GM18909 (cell line): ENCODE measurements at regions not wholly inside any gene's neighbourhood (a gene's known extent, or its start where the extent isn't known, plus 50 kb on each side); places are given as distances from the start of the nearest gene placed in this dataset.
A peak's percentile ranks its signal among the peaks of the same experiment; 100 is the strongest.
"Not testable (repeated sequence)": the region's sequence is repeated elsewhere in the genome, so short reads cannot be mapped to it uniquely, and the experiment has no call there.

Experiments
- ATAC-seq: cut with Tn5 transposase; IDR thresholded peaks from one replicate; pipeline ENCODE4 v1.9.1; 2021; ENCODE audit warnings: mild to moderate bottlenecking; ENCODE audit not compliant: unreplicated experiment, poor library complexity

DNA sequence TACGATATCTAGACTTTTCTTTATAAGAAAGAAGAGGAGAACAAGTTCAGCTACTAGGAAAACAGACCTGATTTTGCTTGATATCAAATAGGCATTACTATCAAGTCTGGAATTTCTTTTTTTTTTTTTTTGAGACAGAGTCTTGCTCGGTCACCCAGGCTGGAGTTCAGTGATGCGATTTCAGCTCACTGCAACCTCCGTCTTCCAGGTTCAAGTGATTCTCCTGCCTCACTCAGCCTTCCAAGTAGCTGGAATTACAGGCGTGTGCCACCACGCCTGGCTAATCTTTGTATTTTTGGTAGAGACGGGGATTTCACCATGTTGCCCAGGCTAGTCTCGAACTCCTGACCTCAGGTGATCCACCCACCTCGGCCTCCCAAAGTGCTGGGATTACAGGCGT, 78.8 kb upstream of the KLF4 start:
- not testable (repeated sequence) for ATAC-seq

DNA sequence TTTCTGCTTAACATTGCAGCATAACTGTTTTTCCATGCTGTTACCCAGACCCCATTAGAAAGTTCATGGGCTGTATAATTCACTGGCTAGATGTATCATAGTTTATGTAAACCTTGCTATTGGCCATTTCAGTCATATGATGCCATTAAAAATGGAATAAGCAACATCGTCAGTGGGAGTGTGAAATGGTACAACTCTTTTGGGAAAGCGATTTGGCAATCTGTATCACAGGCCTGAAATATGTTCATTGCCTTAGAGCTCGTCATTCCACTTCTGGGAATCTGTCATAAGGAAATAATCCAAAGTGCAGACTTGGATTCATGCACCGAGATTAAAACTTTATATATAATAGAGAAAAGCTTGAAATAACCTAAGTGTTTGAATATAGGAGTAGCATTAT, 77.9 kb upstream of the KLF4 start:
- no peak for ATAC-seq

DNA sequence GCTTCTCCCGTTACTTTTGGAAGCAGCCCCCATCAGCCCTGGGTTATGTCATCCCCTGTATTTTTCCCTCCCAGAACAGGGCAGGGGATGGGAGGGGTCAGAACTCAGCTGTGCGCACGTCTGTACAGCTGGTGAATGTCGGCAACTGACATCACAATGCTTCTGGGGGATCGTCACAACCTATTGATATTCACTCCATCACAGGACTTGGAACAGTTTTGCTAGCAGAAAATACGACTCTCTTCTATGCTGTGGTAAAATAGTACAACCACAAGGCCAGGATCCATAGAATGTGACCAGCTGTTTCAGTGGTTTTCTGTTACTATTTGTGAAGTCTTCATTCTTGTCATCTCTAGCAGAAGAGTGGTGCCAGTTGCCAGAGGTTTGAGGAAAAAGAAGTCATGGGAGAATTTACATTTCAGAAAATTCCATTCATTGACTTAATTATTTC, 77.1 kb upstream of the KLF4 start:
- no peak for ATAC-seq

DNA sequence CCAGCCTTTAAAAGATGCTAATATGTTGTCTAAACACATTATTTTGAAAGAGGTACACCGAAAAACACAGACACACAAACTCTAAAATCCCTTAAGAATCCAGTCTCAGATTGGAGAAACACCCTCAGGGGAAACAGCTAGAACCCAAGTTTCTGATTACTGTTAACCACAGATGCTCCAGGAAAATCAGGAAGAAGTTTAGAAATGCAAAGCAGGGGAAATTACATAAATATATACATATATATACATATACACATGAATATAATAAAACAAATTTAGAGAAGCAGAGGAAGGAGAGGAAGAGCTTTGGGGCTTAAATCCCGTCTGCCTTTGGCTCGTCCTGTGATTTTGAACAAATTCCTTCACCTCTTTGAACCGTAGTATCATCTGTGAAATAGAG, 73.2 kb upstream of the KLF4 start:
- ATAC-seq, result no peak

DNA sequence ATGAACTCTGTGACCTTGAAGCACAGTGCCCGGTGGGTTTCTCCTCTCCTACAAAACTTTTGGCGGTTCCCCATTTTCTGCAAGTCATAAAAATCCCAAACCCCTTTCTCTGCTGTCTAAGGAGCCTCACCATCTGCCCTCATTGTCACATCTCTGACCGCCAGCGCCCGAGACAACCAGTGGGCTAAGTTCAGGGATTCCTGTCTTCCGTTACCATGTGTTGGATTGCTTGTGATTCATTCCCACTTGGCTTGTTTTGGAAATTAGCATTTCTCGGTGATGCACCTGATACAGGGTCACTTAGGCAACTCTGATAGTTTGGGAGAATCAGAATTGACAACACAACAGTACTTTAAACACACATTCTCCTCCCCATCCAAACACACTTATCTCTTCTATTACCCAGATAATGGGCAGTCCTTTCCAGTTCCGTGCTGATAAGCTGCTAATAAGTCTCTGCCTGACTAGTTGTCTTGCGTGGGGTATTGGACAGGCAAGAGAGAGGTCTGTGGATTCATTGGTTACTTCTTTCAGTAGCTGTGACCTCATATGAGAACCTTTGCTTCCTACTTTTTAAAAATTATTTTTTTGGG, 70.0 kb upstream of the KLF4 start:
- ATAC-seq, result no peak

DNA sequence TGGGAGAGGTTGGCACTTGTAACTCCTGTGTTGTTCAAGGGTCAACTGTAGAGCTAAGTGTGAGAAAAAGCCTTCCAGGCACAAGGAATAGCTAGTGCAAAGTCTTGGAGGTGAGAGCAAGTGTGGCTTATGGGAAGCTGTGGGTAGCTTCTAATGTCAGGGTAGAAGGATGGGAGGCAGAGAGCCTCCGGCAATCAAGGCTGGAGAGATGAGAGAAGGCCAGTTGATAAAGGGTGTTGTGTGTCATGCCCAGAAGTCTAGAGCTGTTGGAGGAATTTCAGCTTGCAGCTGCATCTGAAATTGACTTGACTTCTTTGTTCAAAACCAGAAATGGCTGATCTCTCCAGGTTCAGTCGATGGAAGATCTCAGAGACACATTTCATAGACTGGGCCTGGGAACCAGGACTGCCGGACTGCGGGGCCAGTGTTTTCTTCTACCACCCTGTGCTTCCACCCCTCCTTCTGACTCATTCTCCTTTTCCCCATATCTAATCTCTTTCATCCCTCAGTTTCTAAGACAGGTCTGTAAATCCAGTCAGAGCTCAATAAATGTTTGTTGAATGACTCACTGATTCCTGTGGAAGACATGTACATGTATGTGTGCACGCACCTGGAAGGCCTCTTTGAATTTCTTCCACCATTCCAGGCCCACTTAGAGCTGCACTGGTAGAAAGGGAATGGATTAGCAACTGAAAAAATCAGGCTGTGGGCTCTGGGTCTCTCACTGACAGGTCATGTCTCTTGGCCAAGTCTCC, 67.8 kb upstream of the KLF4 start:
- no peak for ATAC-seq

DNA sequence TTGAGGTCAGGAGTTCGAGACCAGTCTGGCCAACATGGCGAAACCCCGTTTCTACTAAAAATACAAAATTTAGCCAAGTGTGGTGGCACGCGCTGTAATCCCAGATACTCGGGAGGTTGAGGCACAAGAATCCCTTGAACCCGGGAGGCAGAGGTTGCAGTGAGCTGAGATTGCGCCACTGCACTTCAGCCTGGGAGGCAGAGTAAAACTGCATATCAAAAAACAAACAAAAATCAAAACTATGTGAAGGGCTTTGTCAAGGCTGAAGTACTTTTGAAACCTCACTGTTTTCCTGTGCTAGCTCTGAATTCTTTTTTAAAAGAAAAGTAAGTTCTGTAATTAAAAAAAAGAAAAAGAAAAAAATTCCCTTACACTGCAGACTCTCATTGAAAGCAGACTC, 65.1 kb upstream of the KLF4 start:
- no peak for ATAC-seq

DNA sequence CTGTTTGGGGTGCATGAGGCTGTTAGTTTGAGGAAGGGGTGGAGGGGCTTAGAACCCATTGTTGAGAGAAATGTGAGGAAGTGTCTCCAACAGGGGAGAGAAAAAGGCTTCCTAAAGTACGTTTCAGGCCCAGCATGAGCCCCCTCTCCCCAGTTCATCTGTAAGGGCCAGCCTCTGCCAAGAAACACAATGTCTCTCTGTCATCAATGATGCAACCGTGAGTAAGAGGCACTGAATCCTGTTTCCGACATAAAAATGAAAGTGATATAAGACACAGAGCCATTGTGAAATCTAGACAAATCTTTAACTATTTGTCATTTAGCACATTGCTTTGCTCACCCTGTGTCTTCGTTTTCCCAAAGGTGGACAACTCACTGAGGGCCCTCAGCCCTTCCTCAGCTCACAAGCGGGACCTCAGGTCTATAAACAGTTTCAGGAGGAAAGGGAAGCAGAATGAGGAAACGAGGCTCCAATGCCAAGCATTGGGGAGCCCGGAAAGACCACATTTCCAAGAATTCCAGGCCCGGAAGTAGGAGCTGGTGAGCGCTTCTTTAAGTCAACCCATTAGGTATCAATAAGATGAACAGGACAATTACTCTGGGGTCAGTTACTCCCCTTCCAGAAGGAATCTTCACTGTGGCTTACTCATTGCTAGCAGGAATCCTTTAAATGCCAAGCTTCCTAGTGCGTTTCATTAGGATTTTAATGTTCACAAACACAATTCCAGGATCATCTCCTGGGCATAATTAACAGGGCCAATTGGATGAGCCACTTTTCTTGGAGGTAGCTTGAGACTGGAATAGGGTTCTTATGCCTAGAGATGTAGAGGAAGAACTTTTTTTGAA, 59.0 kb upstream of the KLF4 start:
- ATAC-seq, result no peak

DNA sequence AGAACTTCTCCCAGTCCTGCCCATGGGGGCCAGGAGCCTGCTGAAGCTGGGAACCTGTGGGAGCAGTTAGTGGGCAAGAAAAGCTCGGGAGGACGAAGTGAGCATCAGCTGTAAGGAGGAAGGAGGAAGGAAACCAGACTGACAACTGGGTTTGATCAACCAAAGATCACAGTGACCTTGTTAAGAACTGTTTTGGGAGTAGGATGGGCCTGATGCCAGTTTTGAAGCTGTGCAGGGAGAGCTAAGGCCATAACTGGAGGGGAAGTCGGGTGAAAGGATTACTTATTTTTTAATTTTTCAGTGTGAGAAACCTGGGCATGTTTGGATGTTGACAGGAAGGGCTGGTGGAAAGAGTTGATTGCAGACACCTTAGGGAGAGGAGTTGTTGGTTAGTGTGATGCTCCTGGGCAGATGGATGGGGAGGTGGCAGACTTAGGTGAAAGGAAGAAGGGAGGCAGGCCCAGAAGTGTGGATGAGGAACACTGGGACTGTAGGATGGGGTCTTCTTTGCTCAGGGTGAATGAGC, 58.3 kb upstream of the KLF4 start:
- no peak for ATAC-seq

DNA sequence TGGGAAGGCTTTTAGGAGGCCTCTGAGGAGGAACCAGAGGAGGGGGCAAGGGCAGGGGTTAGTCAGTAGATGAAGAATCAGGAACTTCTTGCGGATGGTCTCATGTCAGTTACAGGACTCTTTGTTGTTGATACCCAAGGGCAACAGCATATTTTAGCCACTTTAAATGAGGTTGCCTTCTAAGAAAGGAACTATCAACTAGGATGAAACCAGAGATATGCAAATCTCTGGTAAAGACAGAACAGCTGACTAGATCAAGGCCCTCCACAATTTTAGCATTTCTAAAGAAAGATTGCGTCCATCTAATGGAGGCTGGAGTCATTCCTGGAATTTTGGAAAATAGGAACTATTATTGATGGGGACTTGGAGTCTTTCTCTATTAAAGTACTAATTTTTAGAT, 57.7 kb upstream of the KLF4 start:
- no peak for ATAC-seq

DNA sequence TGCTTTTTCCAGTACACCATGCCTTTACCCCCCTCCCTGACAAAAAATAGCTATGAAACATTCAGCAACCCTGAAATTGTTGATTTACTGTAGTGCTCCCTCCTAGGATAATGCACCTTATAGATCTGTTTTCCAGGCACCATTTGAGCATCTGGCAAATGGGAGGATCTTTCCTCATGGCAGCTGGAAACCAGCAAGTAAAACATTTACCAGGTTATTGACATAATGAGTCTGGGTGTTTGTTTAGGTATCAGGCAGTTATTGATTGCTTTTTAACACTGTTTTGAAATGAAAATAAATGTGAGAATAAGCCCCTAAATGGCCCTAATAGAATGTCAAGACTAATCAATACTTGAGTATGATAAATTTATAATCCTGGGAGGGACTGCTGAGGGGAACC, 57.3 kb upstream of the KLF4 start:
- no peak for ATAC-seq

DNA sequence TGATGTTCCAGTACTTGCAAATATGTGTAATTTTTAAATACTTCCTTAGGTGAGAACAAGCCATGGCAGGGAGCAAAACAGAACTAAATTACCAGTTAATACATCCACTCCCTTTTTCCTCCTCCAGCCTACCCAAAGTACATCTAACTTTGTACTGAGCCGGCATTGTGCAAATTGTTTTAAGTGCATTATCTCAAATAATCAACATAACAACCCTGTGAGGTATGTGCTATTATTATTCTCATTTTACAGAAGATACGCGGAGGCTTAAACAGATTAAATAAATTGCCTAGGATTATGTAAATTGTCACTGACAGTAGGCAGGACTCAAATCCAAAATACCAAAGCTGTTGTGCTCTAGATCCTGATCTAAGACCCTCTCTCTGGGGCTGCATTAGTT, 55.5 kb upstream of the KLF4 start:
- no peak for ATAC-seq

DNA sequence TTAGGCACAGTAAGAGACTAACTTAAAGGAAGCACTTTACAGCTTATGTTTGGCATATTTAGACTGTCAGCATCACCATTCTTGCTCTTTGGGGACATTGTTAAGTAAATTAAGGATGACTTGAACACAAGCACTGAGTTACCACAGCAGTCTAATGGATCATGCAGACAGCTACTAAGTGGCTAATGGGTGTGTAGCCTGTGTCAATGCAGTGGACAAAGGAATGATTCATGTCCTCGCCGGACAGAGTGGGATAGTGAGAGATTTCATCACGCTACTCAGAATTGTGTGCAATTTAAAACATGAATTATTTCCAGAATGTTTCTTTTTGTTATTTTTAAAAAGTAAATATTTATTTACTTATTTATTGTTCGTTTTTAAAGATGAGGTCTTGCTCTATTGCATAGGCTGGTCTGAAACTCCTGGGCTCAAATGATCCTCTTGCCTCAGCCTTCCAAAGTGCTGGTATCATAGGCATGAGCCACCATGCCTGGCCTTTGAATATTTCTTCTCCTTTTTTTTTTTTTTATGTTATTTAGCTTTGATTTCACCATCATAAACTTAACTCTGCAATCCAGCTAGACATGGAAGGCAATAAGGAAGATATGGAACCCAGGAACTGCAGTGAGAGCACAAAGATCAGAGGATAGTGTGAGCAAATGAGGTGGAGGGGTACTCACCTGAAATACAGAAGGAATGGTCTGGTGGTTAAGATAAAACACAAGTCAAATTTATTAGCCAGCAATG, 53.0 kb upstream of the KLF4 start:
- no peak for ATAC-seq

DNA sequence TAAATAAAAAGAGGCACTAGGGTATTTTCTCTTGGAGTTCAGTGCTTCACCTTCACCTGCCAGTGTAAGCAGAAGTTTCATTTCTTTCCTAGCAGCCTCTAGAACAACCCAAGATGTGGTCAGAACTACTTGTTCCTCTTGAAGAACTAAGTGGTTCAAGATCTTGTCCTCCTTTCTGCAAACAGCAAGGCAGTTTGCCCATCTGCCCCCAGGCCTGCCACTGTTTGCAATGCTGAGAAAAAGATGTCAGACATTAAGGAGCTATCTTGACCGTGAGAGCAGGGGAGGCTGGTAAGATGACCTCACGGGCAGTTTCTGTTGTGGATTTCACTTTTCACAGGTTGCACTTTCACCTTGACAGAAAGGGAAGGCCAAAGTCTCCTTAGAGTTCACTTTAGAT, 52.0 kb upstream of the KLF4 start:
- ATAC-seq, result peak; percentile 72

DNA sequence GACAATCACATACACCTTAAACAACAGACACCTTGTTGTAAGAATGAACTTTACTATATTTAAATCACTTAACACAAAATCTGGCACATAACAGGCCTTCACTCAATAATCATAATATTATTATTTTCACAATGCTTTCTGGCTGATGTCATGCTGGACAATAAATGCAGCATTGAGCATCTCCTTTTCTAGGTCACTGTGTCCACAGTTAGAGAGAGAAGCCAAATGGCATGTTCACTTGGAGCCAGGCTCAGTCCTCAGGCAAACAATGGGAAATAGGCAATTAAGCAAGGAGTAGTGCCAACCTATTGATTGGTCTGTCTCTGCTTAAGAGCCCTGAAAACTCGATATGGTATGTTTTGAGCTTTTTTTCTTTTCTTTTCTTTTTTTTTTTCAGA, 50.6 kb upstream of the KLF4 start:
- ATAC-seq, result no peak

DNA sequence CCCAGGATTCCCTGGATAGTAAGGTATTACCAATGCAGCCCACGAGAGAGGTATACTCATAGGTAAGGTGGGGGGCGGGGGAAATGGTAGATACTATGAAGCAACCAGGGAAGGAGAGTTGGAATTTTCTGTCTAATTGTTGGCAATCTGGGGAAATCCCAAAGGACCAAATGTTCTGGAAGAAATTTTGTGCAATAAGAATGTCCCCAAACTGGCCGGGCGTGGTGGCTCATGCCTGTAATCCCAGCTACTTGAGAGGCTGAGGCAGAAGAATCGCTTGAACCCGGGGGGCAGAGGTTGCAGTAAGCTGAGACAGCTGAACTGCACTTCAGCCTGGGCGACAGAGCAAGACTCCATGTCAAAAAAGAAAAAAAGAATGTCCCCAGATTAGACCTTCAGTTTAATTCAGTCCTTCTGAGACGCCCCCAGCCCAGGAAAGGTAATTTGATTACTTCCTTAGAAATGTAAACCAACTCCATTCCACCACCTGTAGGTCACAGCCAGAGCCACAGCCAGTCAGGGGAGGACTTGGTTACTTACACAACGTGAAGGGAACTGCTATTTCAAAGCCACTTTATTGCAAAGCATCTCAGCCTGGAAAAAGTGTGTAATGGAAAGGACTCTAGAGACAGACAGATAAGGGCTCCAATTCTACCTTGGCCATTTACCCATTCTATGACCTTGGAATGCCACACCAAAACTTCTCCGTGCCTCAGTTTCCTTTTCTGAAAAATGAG, 50.0 kb upstream of the KLF4 start:
- ATAC-seq, result no peak
